ENCODE measurements at regions not wholly inside any gene's neighbourhood (a gene's known extent, or its start where the extent isn't known, plus 50 kb on each side); places are given as distances from the start of the nearest gene placed in this dataset.

DNA sequence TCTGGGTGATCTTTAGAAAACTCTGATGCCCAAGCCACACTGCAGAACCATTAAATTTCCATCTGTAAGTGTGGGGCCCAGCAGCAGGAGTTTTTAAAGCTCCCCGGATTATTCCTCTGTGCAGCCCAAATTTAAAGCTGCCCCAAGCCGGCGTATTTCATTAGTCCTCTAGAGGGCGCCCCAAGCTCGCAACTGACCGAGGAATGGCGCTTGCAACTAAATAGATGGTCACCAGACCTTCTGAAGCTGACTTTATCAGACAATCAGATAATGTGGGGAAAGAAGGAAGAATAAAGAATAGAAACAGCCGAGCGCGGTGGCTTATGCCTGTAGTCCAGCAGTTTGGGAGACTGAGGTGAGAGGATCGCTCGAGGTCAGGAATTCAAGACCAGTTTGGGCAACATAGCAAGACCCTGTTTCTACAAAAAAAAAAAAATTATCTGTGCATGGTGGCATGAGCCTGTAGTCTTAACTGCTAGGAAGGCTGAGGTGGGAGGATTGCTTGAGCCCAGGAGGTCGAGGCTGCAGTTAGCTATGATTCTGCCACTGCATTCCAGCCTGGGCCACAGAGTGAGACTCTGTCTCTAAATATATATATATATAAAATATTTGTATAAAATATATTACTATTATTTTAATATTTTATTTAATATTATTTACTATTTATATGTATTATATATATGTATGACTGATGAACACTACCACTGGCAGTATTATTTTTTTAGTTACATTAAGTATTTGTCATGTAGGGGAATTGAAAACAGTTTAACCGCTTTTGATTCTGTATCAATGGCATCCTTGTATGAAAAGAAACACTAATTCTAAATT, 56.0 kb downstream of the OTOR start:
- TF ChIP-seq CTCF (IDR thresholded peaks at IDR 0.05) (peak; percentile 96), EZH2 (IDR thresholded peaks at IDR 0.05) (no peak)
